ENCODE measurements at regions not wholly inside any gene's neighbourhood (a gene's known extent, or its start where the extent isn't known, plus 50 kb on each side); places are given as distances from the start of the nearest gene placed in this dataset.
"Not testable (repeated sequence)": the region's sequence is repeated elsewhere in the genome, so short reads cannot be mapped to it uniquely, and the experiment has no call there.

DNA sequence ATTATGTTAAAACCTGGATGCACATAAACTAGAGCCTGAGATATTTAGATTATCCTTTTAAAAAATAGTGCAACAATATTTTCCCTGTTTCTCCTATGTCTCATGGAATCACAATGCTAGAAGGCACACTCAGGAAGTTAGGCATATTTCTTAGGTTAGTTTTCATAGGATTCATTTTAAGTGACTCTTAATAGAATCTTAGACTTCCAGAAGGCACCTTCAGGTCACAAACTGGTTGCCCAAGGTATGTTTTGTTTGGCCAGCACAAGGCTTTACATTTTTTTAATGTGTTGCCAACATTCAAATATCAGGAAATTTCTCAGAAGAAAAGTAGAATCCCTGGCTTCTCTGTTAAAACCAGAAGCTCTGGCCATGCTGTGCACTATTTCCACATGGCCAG lies 129.3 kb downstream of the LNPK start:
- no peak for DNase-seq

DNA sequence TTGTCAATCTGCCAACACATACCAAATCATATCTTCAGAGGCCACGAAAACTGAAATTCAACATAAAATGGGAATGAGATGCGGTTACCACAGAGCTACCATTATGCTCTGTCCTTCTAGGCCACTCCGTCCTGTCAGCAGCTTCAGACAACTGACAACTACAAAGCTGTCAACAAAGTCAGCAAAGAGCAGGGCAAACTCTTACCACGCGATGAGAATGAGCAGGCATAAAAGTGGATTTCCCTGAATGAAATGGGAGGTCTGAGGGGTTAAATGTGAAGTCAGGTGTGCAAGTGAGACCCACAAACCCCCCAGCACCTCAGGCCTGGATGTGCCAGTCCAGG lies 130.1 kb downstream of the LNPK start:
- no peak for DNase-seq

DNA sequence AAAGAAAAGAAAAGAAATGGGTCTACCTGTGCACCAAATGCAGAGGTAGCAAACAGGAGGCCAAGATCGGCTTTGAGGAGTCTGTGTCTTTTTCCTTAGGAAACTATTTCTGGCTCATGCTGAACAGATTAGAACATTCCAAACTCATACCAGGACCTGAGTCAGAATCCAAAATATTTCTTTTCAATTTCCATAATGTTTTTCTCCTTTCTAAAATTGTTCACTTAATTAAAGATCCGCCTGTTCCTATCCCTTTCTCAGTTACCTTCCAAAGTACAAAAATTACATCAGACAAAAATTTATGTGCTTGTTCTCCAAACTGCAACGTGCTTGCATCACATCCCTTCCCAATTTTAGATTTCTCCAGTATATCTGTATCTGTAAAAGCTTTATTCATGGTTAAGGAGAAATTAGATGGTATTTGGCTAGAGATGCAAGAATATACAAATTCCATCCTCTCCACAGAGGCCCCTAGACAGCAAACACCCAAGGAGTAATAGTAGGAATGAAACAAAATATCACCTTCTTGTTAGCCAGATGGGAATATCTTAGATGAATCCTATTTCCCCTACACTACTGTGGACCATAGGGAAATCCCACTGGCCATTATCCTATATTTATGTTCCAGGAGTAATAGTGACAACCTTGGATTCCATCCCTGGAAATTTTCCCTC lies 130.6 kb downstream of the LNPK start:
- no peak for DNase-seq

DNA sequence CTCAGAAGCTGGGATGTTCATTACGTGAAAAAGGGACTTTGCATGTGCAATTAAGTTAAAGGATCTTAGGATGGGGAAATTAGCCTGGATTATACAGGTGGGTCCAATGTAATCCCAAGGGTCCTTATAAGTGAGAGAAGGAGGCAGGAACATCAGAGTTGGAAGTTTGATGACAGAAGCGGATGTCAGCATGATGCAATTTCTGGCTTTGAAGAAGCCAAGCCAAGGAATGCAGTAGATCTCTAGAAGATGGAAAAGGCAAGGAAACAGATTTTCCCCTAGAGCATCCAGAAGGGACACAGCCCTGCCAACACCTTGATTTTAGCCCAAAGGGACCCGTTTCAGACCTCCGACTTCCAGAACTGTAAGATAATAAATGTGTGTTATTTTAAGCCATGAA lies 136.4 kb downstream of the LNPK start:
- DNase-seq = no peak

GRCh38 chr2:175864137-175864850 lies 137.8 kb downstream of the LNPK start:
- no peak for DNase-seq

DNA sequence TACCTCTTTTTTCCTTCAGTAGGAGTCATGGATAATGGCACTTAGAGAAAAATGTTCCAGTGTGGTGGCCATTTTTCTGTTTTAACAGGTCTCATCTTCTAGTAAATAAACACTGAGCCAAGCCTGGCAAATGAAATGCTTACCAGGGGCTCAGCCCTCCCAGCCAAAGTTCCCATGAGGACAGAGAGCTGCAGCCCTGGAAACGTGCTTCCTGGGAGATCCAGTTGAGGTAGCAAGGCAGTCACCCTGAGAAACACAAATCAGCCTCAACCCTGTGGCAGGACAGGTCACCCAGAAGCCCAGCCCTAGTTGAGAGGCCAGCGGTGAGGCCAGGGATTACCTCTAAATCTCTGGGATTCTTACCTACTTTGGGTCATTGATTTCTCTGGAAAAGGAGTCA lies 140.1 kb downstream of the LNPK start:
- DNase-seq = no peak

- no peak for DNase-seq
Measured at GRCh38 chr2:175855794-175856453, 146.1 kb downstream of the LNPK start.

GRCh38 chr2:175855236-175855635 lies 146.8 kb downstream of the LNPK start:
- DNase-seq = no peak

DNA sequence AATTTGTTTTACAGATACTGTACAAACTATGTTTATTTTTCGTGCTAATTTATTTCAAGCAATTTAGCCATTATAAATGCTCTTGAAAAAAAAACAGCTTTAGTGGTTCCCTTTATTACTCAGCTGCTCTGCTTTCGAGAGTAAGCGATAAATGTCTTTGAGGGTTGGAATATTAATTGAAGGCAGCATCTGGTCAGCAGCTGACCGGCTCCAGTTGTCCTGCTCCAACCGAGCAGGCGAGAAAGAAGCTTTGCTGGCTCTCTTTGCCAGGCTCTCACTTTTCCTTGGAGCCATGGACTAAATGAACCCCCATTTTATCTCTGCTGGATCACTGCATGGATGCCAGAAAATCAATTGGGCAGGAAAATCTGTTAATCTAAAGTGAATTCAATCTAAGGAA lies 147.4 kb downstream of the LNPK start:
- no peak for DNase-seq

DNA sequence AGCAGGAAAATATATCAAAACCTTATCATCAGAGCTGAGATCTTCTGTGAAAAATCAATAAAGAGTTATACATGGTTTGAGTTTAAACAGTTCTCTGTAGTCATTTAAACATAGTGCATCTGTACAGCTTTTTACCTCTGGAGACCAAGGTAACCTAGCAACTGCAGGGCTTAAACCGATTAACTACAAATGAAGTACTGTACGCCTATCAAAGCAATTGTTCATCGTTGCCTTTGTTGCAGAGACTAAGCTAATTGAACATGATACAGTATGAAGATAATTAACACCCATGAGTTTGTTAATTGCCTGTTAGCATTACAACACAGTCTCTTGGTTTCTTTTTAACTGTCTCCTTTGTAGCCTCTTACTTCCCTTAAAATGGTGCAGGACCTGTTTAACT lies 147.9 kb downstream of the LNPK start:
- DNase-seq = no peak

DNA sequence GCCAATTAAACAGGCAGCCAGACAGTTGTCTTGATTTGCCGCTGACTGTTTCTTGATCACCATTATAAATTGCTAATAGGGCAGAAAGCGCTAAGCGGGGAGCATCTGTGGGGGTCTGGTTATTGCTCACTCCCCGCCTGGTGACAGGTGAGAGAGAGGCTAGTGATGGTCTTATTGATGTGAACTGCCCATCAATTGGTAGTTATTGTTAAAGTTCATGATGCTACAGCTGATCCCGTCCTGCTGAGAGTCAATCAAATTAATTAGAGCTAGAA lies 148.5 kb downstream of the LNPK start:
- DNase-seq = no peak

DNA sequence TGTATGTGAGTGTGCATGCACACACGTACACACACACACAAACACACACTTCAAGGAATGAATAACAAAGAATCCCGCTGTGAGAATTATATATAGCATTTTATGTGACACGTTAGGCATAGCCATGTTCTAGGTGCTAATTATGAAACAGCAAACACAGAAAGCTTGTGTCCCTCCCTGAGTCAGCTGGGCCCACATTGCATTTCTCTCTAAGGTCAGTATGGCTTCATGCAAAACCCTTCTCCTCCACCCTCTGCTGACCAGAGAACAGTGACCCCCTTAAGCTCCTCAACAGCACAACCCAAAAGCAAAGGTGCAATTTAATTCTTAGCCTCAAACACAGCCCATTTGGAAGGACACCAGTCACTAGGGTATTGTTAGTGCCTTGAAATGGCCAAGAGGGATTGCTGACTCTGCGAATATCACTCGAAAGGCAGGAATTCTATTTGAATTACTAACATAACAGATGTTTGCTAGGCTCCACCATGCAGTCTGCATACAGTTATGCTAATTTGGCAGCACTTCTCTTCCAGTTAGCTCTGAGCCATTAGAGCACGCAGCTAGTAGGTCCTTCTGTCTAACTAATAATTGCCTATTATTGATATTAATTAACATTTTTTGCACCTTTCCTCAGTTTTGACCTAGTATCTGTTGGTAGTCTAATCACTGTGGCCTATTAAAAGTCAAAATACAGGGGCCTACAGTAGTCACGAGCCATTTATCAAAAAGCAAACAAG lies 149.0 kb downstream of the LNPK start:
- no peak for DNase-seq

DNA sequence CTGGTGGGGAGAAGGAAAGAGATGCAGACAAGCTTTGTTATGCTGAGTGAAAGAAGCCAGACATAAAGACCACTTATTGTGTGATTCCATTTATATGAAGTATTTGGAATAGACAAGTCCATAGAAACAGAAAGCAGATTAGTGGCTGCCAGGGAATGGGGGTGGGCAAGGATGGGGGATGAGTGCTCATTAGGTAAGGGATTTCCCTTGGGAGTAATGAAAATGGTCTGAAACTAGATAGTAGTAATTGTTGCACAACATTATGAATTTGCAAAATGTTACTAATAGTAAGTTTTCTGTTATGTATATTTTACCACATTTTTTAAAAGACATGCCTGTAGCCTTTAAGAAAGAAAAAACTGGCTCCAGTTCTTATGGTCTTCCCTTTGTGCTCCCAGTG lies 154.9 kb downstream of the LNPK start:
- DNase-seq = no peak

GRCh38 chr2:175844169-175844568 lies 157.9 kb downstream of the LNPK start:
- no peak for DNase-seq

DNA sequence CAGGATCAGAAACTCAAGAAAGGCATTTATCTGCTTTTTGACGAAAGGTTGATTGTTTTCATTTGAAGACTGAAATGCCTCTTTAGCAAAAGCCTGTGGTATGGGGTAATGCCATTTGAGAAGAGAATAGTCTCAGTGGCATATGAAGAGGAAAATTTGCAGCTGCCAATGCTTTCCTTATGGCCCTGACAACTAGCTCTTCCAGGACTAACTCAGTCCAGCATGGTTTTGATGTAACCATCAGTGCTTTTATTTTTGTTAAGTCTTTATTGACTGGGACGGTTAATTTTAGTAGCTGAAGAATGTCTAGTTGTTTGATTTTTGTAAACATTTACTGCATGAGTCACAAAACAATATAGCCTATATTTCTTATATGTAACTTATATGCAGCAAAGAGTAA lies 158.4 kb downstream of the LNPK start:
- DNase-seq = no peak

DNA sequence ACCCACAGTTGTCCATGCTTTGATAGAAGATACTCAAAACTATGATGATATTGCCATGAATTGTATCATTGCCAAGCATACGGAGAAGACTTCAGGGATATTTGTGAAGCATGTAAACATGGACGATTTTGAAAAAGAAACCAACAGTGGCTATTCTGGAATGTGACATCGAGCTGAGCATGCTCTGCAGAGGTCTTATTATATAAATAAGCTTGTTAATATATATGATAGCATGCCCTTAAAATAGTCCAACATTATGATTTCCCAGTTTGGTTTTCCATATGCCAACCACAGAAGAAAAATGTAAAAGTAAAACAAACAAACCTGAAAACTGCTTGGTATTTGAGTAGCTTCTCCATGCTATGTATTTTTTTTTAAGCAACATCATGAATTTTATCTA lies 159.1 kb downstream of the LNPK start:
- DNase-seq = no peak

GRCh38 chr2:175840765-175841164 lies 161.3 kb downstream of the LNPK start:
- not testable (repeated sequence) for DNase-seq

- no peak for DNase-seq
Measured at GRCh38 chr2:175840256-175840655, 161.8 kb downstream of the LNPK start.

GRCh38 chr2:175838979-175839378 lies 163.1 kb downstream of the LNPK start:
- no peak for DNase-seq

- no peak for DNase-seq
Measured at GRCh38 chr2:175837046-175837445, 165.0 kb downstream of the LNPK start.

DNA sequence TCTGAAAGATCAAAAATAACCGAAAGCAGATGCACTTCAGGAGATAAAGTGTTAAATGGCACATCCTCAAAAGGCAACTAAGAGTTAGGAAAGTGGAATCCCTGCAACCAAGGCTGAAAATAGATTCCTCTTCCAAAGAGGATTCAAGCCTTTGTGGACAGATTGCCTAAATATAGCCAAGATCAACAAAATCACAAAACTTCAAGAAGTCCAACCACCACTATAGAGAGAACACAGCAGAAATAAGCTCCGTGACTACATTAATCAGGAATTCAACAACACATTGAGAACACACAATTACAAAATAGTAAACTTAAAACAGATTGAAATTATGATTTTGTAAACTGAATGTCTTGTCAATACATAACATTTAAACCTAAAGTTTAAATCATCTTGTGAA lies 165.7 kb downstream of the LNPK start:
- DNase-seq = no peak

DNA sequence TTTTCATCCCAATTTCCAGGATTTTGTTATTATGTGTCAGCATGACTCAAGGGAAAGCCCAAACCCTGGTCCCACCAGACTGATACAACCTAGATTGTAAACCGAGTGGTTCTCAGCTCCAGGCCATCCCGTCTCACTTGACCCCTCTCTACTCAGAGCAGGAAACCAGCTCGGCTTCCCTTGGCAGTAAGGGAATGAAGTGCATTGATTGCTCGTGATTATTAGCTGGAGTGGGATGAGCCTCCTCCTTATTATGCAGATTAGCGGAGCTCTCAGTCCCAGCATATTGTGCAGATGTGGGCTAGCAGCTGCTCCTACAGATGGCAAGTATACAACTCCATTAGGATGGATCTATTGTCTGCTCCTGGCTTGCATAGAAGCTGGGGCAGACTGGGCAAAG lies 167.6 kb downstream of the LNPK start:
- DNase-seq = no peak

- DNase-seq = no peak
Measured at GRCh38 chr2:175832866-175833265, 169.2 kb downstream of the LNPK start.

DNA sequence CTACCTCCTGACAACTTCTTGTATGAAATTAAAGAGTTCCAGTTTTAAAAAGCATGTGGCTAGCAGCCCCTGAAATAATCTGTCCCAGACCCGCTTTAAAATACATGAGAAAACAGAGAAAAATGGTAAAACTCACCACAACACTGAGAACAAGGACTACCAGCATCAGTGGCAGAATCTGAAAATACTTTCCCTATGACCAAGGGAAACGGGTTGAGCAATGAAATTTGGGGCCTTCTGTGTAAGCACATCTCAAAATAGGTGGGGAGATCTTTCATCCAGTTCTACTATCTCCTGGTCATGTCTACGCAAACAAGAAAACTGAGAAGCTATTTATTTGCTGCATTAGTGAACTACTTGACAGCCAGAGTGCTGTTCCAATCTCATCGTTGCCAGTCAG lies 172.3 kb downstream of the LNPK start:
- DNase-seq = no peak
